SW 1271 (cell line): ENCODE measurements at regions not wholly inside any gene's neighbourhood (a gene's known extent, or its start where the extent isn't known, plus 50 kb on each side); places are given as distances from the start of the nearest gene placed in this dataset.

Experiments
- DNase-seq, 2 experiments: peaks; one replicate each; lab custom pipeline; 2025; lab: John Stamatoyannopoulos, UW

GRCh38 chr9:107118863-107119624, 164.0 kb upstream of the RAD23B start:
- DNase-seq = no peak

GRCh38 chr9:107119735-107120134, 163.3 kb upstream of the RAD23B start:
- no peak for DNase-seq

DNA sequence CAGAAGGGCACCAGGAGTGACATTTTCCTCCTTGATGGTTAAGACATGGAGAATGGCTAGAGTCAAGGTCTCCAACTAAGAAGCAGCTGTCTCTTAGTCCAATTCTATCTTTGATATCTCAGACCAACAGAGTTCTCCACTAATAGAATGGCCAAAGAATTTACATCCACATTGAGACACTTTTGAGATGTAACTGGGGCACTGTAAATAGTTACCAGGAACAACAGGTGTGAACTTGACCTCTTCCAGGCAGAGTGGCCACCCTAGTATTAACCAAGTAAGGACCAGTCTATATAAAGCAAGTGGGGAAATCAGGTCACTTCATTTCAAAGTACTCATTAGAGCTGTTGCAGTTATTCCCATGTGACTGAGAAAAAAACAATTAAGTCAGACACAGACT, 159.7 kb upstream of the RAD23B start:
- no peak for DNase-seq

- no peak for DNase-seq
Observed at GRCh38 chr9:107127608-107128007, 155.5 kb upstream of the RAD23B start.

- DNase-seq = no peak
Observed at GRCh38 chr9:107131108-107131799, 151.8 kb upstream of the RAD23B start.

DNA sequence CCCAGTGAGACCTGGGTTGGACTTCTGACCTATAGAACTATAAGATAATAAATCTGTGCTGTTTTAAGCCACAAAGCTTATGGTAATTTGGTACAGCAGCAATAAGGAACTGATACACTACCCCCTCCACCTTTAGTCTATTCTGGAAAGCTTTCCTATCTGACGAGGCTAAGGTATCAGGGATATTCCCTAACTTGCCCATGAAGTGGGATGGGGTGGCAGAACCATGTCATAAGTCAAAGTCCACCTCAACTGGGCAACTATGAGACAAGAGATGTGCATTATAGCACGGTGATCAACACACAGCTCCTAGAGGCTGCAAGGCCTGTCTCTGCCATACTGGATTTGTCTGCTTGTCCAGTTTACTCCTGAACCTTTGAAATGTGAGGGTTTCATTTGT, 146.8 kb upstream of the RAD23B start:
- DNase-seq = no peak

- peak in 1 of 2 experiments; percentile 24 for DNase-seq
Observed at GRCh38 chr9:107137495-107138202, 145.4 kb upstream of the RAD23B start.

DNA sequence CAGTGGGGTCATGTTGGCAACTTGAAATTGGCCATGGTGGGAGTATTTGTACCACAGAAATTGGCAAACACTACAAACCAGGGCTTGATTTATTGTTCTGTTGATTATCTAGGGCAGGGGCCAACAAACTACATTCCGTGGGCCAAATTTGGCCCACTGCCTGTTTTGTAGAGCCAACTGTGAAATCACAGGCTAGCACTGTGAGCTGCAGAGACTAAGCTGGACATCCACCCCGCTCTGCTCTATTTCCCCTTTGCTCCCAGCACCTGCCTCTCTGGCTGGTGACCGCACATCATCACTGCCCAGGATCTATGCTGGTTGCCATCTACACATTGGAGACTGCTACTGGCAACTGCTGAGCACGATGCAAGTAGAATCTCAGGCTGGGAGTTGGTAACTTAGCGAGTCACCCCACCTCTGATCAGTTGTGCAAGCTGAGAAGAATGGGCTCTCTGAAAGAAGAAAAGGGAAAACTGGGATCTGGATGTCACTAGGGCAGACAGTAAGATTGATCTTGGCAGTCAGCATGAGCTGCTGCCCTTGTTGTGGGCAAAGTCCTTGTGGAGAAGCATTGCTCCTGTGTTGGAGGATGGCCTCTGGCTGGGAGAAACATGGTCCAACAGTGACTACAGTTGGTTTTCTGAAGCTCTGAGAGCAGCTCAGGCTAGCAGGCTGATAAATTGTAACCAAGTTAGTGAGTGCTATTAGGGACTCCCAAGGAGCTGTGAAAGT, 144.7 kb upstream of the RAD23B start:
- DNase-seq = no peak

- peak in 1 of 2 experiments; percentile 17 for DNase-seq
Observed at GRCh38 chr9:107141967-107142366, 141.1 kb upstream of the RAD23B start.

- DNase-seq = no peak
Observed at GRCh38 chr9:107142430-107142829, 140.6 kb upstream of the RAD23B start.

- DNase-seq = no peak
Observed at GRCh38 chr9:107142896-107143603, 140.0 kb upstream of the RAD23B start.

- DNase-seq = no peak
Observed at GRCh38 chr9:107144475-107144874, 138.6 kb upstream of the RAD23B start.

DNA sequence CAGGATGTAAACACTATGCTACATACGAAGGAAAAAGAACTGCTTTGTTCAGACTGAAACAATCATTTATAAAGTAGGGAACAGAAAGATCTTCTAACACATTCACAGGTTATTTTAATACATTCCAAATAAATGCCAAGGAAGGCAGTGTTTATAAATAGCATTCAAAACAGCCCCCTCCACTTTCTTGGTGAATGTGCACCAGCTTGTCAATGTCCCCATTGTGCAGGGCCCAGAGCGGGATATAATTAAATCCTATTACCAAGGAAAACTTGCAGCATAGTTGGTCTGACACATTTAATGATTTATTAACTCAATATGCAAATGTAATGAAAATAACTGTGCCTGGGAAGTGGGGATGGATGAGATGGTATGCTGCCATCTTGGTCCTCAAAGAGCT, 135.9 kb upstream of the RAD23B start:
- no peak for DNase-seq

DNA sequence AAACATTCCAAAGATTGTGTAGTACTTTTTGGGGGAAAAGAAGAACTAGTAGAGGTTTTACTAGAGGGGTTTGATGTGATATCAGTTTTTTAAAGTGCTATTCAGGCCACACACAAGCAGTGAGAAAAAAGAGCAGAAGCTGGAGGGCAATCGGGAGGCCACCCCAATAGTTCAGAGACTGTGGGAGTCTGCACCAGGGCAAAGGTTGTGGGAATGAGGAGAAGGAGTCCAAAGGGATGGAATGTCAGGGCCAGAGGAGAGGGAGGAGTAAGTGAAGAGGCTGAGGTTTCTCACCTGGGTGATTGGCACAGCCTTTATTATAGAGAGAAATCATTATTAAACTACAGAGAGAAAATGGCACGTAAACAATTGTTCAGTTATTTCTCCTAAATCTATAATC, 134.9 kb upstream of the RAD23B start:
- no peak for DNase-seq

DNA sequence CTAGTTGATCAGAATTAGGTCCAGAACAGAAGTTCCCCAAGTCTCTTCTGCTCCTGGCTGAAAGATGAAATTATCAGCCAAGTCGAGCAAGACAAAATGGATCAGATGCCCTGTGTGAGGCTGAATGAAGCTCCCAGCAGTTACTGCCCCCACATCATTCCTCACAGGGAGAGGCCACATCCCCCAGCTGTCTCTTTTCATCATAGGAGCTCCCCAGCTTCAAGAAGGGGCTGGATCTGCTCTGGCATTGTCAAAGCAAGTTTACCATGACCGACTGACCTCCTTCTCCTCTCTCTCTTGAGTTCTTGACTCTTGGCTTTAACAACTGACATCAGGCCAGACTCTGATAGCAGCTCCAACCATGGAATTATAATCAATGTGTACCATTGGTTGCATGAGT, 133.3 kb upstream of the RAD23B start:
- no peak for DNase-seq

DNA sequence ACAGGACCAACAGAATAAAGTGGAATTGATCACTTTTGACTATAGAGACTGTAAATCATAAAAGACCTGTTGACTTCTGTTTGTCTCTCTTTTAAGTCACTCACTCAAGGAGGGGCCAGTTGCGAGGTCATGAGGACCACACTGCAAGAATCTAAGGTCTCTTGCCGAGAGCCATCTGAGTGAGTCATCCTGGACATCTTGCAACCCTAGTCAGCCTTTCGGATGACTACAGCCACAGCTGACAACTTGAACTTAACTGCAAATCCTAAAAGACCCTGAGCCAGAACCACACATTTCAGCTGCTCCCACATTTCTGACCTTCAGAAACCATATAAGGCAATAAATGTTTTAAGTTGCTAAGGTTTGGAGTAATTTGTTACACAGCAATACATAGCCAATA, 129.7 kb upstream of the RAD23B start:
- no peak for DNase-seq

GRCh38 chr9:107154291-107154690, 128.8 kb upstream of the RAD23B start:
- no peak for DNase-seq

DNA sequence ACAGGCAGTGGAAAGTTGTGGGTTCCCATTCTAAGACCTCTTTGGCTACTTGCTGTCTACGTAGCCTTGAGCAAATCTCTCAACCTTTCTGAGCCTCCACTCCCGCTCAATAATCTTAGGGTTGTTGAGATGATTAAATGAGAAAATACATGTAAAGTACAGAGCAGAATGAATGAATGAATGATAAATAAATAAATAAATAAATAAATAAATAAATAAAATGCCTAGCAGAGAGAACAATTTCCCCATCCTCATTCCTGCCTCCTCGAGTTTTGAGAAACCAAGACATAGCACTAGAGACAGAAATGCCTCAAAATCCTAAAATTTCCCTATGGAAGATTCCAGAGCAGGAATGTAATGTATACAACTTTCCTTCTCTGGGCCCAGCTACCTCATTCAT, 128.3 kb upstream of the RAD23B start:
- no peak for DNase-seq

- no peak for DNase-seq
Observed at GRCh38 chr9:107155244-107155817, 127.7 kb upstream of the RAD23B start.

DNA sequence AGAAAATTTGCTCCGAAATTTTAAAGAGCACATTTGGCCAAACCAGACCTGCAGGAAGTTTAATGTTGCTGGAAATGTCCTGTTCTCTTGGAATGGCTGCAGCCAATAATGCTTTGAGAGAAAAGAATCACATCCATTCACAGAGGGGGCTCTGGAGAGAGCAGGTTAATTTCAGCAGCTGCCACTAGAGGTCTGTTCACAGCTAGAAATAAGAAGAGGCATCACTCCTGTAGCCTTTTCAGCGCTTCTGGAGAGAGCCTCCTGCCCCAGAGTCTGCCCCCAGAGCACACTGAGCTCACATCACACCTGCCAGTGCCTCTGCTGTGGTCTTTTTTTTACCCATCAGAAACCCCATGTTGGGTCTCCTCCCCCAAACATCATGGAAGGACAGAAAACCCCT, 124.8 kb upstream of the RAD23B start:
- peak; percentile 20 to 44 for DNase-seq

- no peak for DNase-seq
Observed at GRCh38 chr9:107161338-107161737, 121.7 kb upstream of the RAD23B start.
